Pancreas (tissue), 10 donors: ENCODE measurements at regions not wholly inside any gene's neighbourhood (a gene's known extent, or its start where the extent isn't known, plus 50 kb on each side); places are given as distances from the start of the nearest gene placed in this dataset.

ENCODE experiments used
- ATAC-seq, 4 donors: fragments of 200-7000 bp; cut with Tn5 transposase; one replicate each; pipeline versions ENCODE4 v1.8.0 to v1.9.1; 2020; ENCODE audit warnings: mild to moderate bottlenecking in 4 of 4, moderate library complexity in 4 of 4
- DNase-seq, 6 donors: peaks; one replicate each; pipeline ENCODE4 v3.0.0-alpha.2; 2020
- FAIRE-seq: peaks from 2 replicates; lab custom pipeline; 2012; peaks lifted over from hg19 to GRCh38; lab: Jason Lieb, UNC
- H3K27ac ChIP-seq, 4 donors: fragments of 200-600 bp; sonication (generic); 1 replicate in 3 of 4; 2 replicates in 1 of 4; pipeline versions ENCODE4 v1.5.0 to v1.8.0; 2020
- H3K27me3 ChIP-seq, 4 donors: fragments of 200-600 bp; one replicate each; pipeline ENCODE4 v1.8.0; 2021
- H3K36me3 ChIP-seq, 3 donors: fragments of 200-600 bp; sonication (generic) in 1 of 3; one replicate each; pipeline versions ENCODE4 v1.5.0 to v1.8.0; 2020 to 2021
- H3K4me1 ChIP-seq, 3 donors: fragments of 200-600 bp; one replicate each; pipeline ENCODE4 v1.8.0; 2021
- H3K4me3 ChIP-seq, 4 donors: fragments of 200-600 bp; sonication (generic) in 2 of 4; one replicate each; pipeline versions ENCODE4 v1.5.0 to v1.8.0; 2020 to 2021
- H3K9me3 ChIP-seq, 4 donors: fragments of 200-600 bp; one replicate each; pipeline ENCODE4 v1.8.0; 2021
- CTCF ChIP-seq, 4 donors: fragments of 200-600 bp; sonication (generic) in 3 of 4; IDR thresholded peaks; one replicate each; pipeline versions ENCODE4 v1.5.0 to v1.8.0; 2021; ENCODE audit warnings: antibody characterized with exemption in 4 of 4
- WGBS, 2 donors: extraction: QIAGEN DNeasy Blood & Tissue Kit; methylation state at CpG; one replicate each; pipeline ENCODE4 v1.1.7; 2013; 5-methylcytosine and 5-hydroxymethylcytosine counted together
- intact Hi-C, 3 donors: fragments of 100-400 bp; cut with DNase I; formaldehyde crosslinking; loops; one replicate each; pipeline versions ENCODE4 v1.11.1 to v1.14.2; 2022
- donor health status: healthy with polysubstance abuse.
- donor health status: DM: no; HTN: no; CAD: no; lungs with moderate emphysema.
- donor health status: DM: no; HTN: no; CAD: no.
- donor health status: control.
- donor health status: control.
- donor health status: Bipolar disorder and iron deficiency.
- donor health status: DM: yes; HTN: yes; CAD: no.
- donor health status: DM: no; HTN: no; CAD: no.
- donor health status: DM: no; HTN: no; CAD: no.
- donor health status: DM: yes; HTN: yes; CAD: no.

- H3K36me3 ChIP-seq = no peaks in the 10 kb centered on the region
- intact Hi-C loops = no loop called here
- no peak for TF ChIP-seq CTCF (IDR thresholded peaks at IDR 0.05)
- H3K4me1 ChIP-seq = peaks cover 0 to 1% (median 0%) of the 10 kb centered on the region in 3 donors
- H3K4me3 ChIP-seq = no peak overlapping the region
- no peaks in the 10 kb centered on the region for H3K27me3 ChIP-seq
- peak in 1 of 4 donors; percentile 58 for ATAC-seq
- no peak for FAIRE-seq
- no peak for DNase-seq
- H3K27ac ChIP-seq = no peak overlapping the region
- 90 to 97% methylated on average over 11 of the region's 11 CpGs for WGBS, 2 donors
- no peaks in the 10 kb centered on the region for H3K9me3 ChIP-seq
These were observed 100.1 kb upstream of the KIF26B start for GRCh38 chr1:245054507-245055270.

DNA sequence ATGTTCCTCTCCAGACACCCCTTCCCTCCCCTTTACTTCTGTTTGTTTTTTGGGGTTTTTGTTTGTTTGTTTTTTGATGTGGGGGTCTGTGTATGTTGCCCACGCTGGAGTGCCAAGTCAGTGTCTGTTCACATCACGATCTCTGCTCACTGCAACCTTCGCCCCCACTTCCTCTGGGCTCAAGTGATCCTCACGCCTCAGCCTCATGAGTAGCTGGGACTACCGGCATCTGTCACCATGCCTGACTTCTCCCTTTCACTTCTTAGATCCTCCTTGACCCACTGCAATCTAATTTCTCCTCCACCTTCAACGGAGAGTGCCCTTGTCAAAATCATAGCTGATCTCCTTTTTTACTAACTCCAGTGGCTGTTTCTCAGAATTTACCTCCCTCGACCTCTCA lies 100.7 kb upstream of the KIF26B start:
- Histone ChIP-seq H3K27ac (no peak overlapping the region), H3K9me3 (no peaks in the 10 kb centered on the region), H3K4me3 (no peak overlapping the region), H3K4me1 (no peaks in the 10 kb centered on the region), H3K27me3 (no peaks in the 10 kb centered on the region), H3K36me3 (no peaks in the 10 kb centered on the region)
- WGBS, 2 donors = 82 to 92% methylated on average over 7 of the region's 7 CpGs
- DNase-seq (no peak), ATAC-seq (peak in 1 of 4 donors; percentile 54), FAIRE-seq (no peak)
- TF ChIP-seq CTCF (IDR thresholded peaks at IDR 0.05) = no peak
- intact Hi-C loops = no loop called here

- H3K27me3 ChIP-seq = no peaks in the 10 kb centered on the region
- intact Hi-C loops = no loop called here
- no peak for ATAC-seq
- no peaks in the 10 kb centered on the region for H3K9me3 ChIP-seq
- FAIRE-seq = no peak
- no peaks in the 10 kb centered on the region for H3K36me3 ChIP-seq
- H3K4me1 ChIP-seq = no peaks in the 10 kb centered on the region
- no peak overlapping the region for H3K4me3 ChIP-seq
- WGBS, 2 donors = 92 to 96% methylated on average over 10 of the region's 10 CpGs
- no peak overlapping the region for H3K27ac ChIP-seq
- DNase-seq = no peak
- TF ChIP-seq CTCF (IDR thresholded peaks at IDR 0.05) = no peak
These were observed 102.5 kb upstream of the KIF26B start for GRCh38 chr1:245052258-245052657.

DNA sequence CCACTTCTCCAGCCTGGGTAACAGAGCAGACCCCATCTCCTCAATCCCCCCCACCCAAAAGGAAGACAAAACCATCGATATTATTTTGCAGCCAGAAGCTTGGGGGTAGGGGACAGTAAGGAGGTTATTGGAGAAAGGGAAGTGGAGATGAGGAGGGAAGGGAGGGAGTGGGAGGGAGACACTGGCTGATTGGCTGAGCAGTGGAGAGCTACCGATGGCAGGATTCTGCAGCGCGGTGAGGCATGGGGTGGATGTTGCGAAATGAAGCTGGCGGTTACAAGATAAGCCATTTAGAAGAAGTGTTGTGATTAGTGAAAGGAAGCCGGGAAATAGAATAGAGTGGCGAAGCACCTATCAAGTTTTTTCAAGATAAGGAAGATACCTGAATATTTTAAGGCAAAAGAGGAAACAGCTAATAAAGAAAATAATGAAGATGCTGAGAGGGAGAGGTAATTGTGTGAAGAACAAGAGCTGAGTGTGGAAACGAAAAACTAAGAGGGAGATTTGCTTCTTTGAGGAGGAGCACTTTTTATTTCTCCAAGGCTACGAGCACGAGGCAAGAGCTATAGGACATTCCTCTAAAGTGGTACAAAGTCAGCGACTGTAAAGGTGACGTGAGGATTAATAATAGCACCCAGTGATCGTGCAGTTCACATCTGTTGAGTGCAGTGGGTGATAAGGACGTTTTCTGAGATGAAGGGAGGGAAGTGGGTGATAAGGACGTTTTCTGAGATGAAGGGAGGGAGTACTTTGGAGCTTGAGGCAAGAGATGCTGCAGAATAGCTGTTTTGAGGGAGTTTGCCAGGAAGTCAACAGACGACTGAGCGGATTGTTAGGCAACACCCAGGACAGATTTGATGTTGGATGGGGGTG lies 103.2 kb upstream of the KIF26B start:
- peak in 1 of 6 donors; percentile 32 for DNase-seq
- Histone ChIP-seq H3K4me1 (peaks cover 0 to 3% (median 0%) of the 10 kb centered on the region in 3 donors), H3K27me3 (no peaks in the 10 kb centered on the region), H3K9me3 (no peaks in the 10 kb centered on the region), H3K4me3 (peak overlapping the region in 1 of 4 donors; percentile 17), H3K36me3 (no peaks in the 10 kb centered on the region), H3K27ac (no peak overlapping the region)
- no peak for FAIRE-seq
- no peak for TF ChIP-seq CTCF (IDR thresholded peaks at IDR 0.05)
- 38 to 64% methylated on average over 18 of the region's 18 CpGs for WGBS, 2 donors
- intact Hi-C loops = no loop called here
- ATAC-seq = peak in 3 of 4 donors; percentile 37 to 66 (median 60)
